GM23338 (cell line): ENCODE measurements at regions not wholly inside any gene's neighbourhood (a gene's known extent, or its start where the extent isn't known, plus 50 kb on each side); places are given as distances from the start of the nearest gene placed in this dataset.

Experiments
- ATAC-seq: fragments of 200-7000 bp; cut with Tn5 transposase; 3 replicates; pipeline ENCODE4 v1.9.1; 2020
- DNase-seq: peaks from one replicate; pipeline ENCODE4 v3.0.0-alpha.2; 2015; ENCODE audit warnings: low spot score
- H2AFZ ChIP-seq: fragments of 200-600 bp; sonication (generic); 2 replicates; pipeline ENCODE4 v1.8.0; 2016; ENCODE audit warnings: antibody characterized with exemption, mild to moderate bottlenecking, moderate library complexity
- H3F3A ChIP-seq: fragments of 200-600 bp; sonication (generic); replicated peaks from 2 replicates; pipeline ENCODE4 v1.8.0; 2017; ENCODE audit warnings: antibody characterized with exemption, mixed run types, low read depth
- H3K27ac ChIP-seq: fragments of 200-600 bp; sonication (generic); 2 replicates; pipeline ENCODE4 v1.6.1; 2016; ENCODE audit warnings: low read depth
- H3K27me3 ChIP-seq: fragments of 200-600 bp; sonication (generic); 2 replicates; pipeline ENCODE4 v1.8.0; 2016; ENCODE audit warnings: mild to moderate bottlenecking, mixed run types, moderate library complexity; ENCODE audit not compliant: insufficient read depth
- H3K36me3 ChIP-seq: fragments of 200-600 bp; sonication (generic); 2 replicates; pipeline ENCODE4 v1.8.0; 2016; ENCODE audit warnings: mild to moderate bottlenecking; ENCODE audit not compliant: insufficient read depth
- H3K4me1 ChIP-seq: fragments of 200-600 bp; sonication (generic); 2 replicates; pipeline ENCODE4 v1.8.0; 2016; ENCODE audit warnings: mild to moderate bottlenecking, moderate library complexity; ENCODE audit not compliant: insufficient read depth
- H3K4me2 ChIP-seq: fragments of 200-600 bp; sonication (generic); 2 replicates; pipeline ENCODE4 v1.7.1; 2017; ENCODE audit warnings: mixed run types
- H3K4me3 ChIP-seq: fragments of 200-600 bp; sonication (generic); 2 replicates; pipeline ENCODE4 v1.6.1; 2016; ENCODE audit warnings: mixed run types
- H3K79me2 ChIP-seq: fragments of 200-600 bp; sonication (generic); replicated peaks from 2 replicates; pipeline ENCODE4 v1.8.0; 2017; ENCODE audit warnings: mild to moderate bottlenecking; ENCODE audit not compliant: insufficient read depth
- H3K9me2 ChIP-seq: fragments of 200-600 bp; sonication (generic); 2 replicates; pipeline ENCODE4 v1.8.0; 2017; ENCODE audit not compliant: insufficient read depth
- H4K20me1 ChIP-seq: fragments of 200-600 bp; sonication (generic); replicated peaks from 2 replicates; pipeline ENCODE4 v1.8.0; 2017; ENCODE audit warnings: mild to moderate bottlenecking; ENCODE audit not compliant: insufficient read depth
- H3K27ac Mint-ChIP-seq: 2 replicates; pipeline ENCODE4 v1.8.0; 2020; ENCODE audit warnings: inconsistent platforms, mild to moderate bottlenecking, moderate library complexity, mixed read lengths
- H3K27me3 Mint-ChIP-seq: 3 replicates; pipeline ENCODE4 v1.8.0; 2022; ENCODE audit warnings: low read depth, mild to moderate bottlenecking, moderate library complexity, mixed read lengths, inconsistent platforms; ENCODE audit not compliant: insufficient read depth, poor library complexity
- H3K36me3 Mint-ChIP-seq: 3 replicates; pipeline ENCODE4 v1.8.0; 2021; ENCODE audit warnings: low read depth, mild to moderate bottlenecking, inconsistent platforms, moderate library complexity, mixed read lengths
- H3K4me1 Mint-ChIP-seq: 3 replicates; pipeline ENCODE4 v1.8.0; 2020; ENCODE audit warnings: mild to moderate bottlenecking, inconsistent platforms, mixed read lengths
- H3K4me3 Mint-ChIP-seq: 3 replicates; pipeline ENCODE4 v1.8.0; 2021; ENCODE audit warnings: moderate library complexity, mild to moderate bottlenecking, inconsistent platforms, mixed read lengths
- H3K9me3 Mint-ChIP-seq: 3 replicates; pipeline ENCODE4 v1.8.0; 2020; ENCODE audit warnings: moderate library complexity, mild to moderate bottlenecking, inconsistent platforms, mixed read lengths
- CREB1 ChIP-seq: fragments of 250-450 bp; sonication (Bioruptor Pico); IDR thresholded peaks from 2 replicates; pipeline ENCODE4 v1.5.0; 2020; ENCODE audit warnings: low read depth, mild to moderate bottlenecking, moderate library complexity
- EZH2 ChIP-seq: fragments of 200-600 bp; sonication (generic); IDR thresholded peaks from one replicate; pipeline ENCODE4 v1.8.0; 2017; ENCODE audit warnings: antibody characterized with exemption, mild to moderate bottlenecking, low read depth; ENCODE audit not compliant: unreplicated experiment
- EZH2phosphoT487 ChIP-seq: fragments of 200-600 bp; sonication (generic); IDR thresholded peaks from one replicate; pipeline ENCODE4 v1.8.1; 2018; ENCODE audit warnings: antibody characterized with exemption; ENCODE audit not compliant: unreplicated experiment
- JUNB ChIP-seq: IDR thresholded peaks from one replicate; pipeline ENCODE4 v1.6.1; 2016; ENCODE audit warnings: antibody characterized with exemption; ENCODE audit not compliant: unreplicated experiment
- NANOG ChIP-seq: IDR thresholded peaks from 2 replicates; pipeline ENCODE4 v1.6.1; 2016; ENCODE audit warnings: antibody characterized with exemption, borderline replicate concordance
- POLR2AphosphoS5 ChIP-seq: IDR thresholded peaks from 2 replicates; pipeline ENCODE4 v1.6.1; 2016; ENCODE audit warnings: antibody characterized with exemption, low read depth
- STAT1 ChIP-seq: IDR thresholded peaks from one replicate; pipeline ENCODE4 v1.6.1; 2016; ENCODE audit warnings: antibody characterized with exemption; ENCODE audit not compliant: unreplicated experiment
- ZNF114 ChIP-seq: fragments of 250-450 bp; sonication (Bioruptor Pico); IDR thresholded peaks from 2 replicates; pipeline ENCODE4 v1.5.0; 2020; ENCODE audit warnings: mild to moderate bottlenecking, moderate library complexity
- TF ChIP-seq, protein P1 (sequence below): IDR thresholded peaks from one replicate; pipeline ENCODE4 v1.6.1; 2018; ENCODE audit warnings: antibody characterized with exemption; ENCODE audit not compliant: unreplicated experiment
- TF ChIP-seq, protein P2 (sequence below): IDR thresholded peaks from 2 replicates; pipeline ENCODE4 v1.6.1; 2016; ENCODE audit warnings: antibody characterized with exemption
- TF ChIP-seq, protein P3 (sequence below), 2 experiments: fragments of 200-600 bp in 1 of 2; sonication (generic) in 1 of 2; conservative IDR thresholded peaks; 2 replicates each; pipeline versions ENCODE4 v1.5.1 to v1.6.1; 2016 to 2017; ENCODE audit warnings: antibody characterized with exemption in 2 of 2, low read depth in 2 of 2, mild to moderate bottlenecking in 2 of 2, moderate library complexity in 1 of 2

DNA sequence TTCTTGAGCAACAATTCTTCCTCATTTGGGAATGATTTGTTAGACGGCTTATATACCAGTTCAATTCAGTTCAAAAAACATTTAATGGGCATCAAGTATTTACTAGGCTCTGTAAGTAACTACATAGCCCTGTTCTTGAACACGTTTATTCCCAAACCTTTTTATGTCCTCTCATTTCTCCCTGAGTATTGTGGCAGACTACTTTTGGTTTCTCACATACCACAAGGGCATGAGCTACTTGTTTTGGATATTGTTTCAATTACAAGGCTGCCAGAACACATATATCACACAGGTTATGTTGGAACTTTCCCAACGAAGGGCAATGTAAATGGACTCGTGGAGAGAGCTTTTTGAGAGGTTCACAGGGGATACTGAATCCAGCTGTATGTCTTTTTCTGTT, 363.8 kb upstream of the NAALADL2 start:
- H3K36me3 ChIP-seq = no peaks in the 10 kb centered on the region
- H3K9me3 Mint-ChIP-seq = peaks cover under 1% of the 10 kb centered on the region; the same call in 1 of the 3 replicates
- ATAC-seq = no peak

DNA sequence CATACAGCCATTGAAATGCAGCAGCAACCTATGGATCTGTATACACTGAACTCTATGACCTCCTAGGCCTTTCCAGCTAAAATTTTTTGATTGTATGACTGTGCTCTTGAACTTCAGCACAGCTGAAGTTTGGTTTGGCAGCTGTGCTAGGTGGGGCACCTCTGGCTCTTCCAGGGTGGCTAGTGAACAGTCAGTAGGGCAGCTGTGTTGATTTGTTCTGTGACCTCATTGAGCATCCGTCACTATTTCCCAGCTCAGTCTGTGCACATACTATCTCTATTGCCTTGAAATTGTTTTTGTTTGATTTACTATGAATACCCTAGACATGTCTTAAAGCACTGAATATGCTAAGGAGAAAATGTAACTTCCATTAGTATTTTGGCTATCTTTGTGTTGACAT, 363.2 kb upstream of the NAALADL2 start:
- DNase-seq = no peak
- Histone ChIP-seq H3K36me3 (no peaks in the 10 kb centered on the region), H3K27me3 (no peaks in the 10 kb centered on the region), H3K79me2 (no peaks in the 10 kb centered on the region), H3K27ac (no peak overlapping the region), H4K20me1 (no peaks in the 10 kb centered on the region), H3K9me2 (no peaks in the 10 kb centered on the region), H2AFZ (no peak overlapping the region), H3K4me2 (no peak overlapping the region), H3F3A (no peaks in the 10 kb centered on the region), H3K4me1 (no peaks in the 10 kb centered on the region), H3K4me3 (no peak overlapping the region)
- H3K27me3 Mint-ChIP-seq = no peaks in the 10 kb centered on the region
- no peaks in the 10 kb centered on the region for H3K36me3 Mint-ChIP-seq
- H3K4me1 Mint-ChIP-seq = peaks cover 22% of the 10 kb centered on the region
- no peaks in the 10 kb centered on the region for H3K9me3 Mint-ChIP-seq
- ATAC-seq = no peak
- H3K4me3 Mint-ChIP-seq = no peak overlapping the region
- H3K27ac Mint-ChIP-seq = no peak overlapping the region
- TF ChIP-seq, protein P1, sequence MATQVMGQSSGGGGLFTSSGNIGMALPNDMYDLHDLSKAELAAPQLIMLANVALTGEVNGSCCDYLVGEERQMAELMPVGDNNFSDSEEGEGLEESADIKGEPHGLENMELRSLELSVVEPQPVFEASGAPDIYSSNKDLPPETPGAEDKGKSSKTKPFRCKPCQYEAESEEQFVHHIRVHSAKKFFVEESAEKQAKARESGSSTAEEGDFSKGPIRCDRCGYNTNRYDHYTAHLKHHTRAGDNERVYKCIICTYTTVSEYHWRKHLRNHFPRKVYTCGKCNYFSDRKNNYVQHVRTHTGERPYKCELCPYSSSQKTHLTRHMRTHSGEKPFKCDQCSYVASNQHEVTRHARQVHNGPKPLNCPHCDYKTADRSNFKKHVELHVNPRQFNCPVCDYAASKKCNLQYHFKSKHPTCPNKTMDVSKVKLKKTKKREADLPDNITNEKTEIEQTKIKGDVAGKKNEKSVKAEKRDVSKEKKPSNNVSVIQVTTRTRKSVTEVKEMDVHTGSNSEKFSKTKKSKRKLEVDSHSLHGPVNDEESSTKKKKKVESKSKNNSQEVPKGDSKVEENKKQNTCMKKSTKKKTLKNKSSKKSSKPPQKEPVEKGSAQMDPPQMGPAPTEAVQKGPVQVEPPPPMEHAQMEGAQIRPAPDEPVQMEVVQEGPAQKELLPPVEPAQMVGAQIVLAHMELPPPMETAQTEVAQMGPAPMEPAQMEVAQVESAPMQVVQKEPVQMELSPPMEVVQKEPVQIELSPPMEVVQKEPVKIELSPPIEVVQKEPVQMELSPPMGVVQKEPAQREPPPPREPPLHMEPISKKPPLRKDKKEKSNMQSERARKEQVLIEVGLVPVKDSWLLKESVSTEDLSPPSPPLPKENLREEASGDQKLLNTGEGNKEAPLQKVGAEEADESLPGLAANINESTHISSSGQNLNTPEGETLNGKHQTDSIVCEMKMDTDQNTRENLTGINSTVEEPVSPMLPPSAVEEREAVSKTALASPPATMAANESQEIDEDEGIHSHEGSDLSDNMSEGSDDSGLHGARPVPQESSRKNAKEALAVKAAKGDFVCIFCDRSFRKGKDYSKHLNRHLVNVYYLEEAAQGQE = no peak
- no peak for TF ChIP-seq EZH2phosphoT487
- no peak for TF ChIP-seq ZNF114 (CRISPR knock-in tag)
- TF ChIP-seq POLR2AphosphoS5 = no peak
- TF ChIP-seq, protein P2, sequence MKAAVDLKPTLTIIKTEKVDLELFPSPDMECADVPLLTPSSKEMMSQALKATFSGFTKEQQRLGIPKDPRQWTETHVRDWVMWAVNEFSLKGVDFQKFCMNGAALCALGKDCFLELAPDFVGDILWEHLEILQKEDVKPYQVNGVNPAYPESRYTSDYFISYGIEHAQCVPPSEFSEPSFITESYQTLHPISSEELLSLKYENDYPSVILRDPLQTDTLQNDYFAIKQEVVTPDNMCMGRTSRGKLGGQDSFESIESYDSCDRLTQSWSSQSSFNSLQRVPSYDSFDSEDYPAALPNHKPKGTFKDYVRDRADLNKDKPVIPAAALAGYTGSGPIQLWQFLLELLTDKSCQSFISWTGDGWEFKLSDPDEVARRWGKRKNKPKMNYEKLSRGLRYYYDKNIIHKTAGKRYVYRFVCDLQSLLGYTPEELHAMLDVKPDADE = no peak
- TF ChIP-seq STAT1 = no peak

More for the DNA sequence above, 363.8 kb upstream of the NAALADL2 start:
- H3K4me3 Mint-ChIP-seq = no peak overlapping the region
- no peaks in the 10 kb centered on the region for H3K9me2 ChIP-seq
- H3K27me3 Mint-ChIP-seq = no peaks in the 10 kb centered on the region
- no peak overlapping the region for H2AFZ ChIP-seq
- H3K4me1 Mint-ChIP-seq = peaks cover 18% of the 10 kb centered on the region
- H3F3A ChIP-seq = no peaks in the 10 kb centered on the region
- H3K36me3 Mint-ChIP-seq = 0 out of 3 replicates have a peak, but pooled peaks cover 1% of the 10 kb centered on the region
- TF ChIP-seq JUNB (no peak), NANOG (no peak), CREB1 (CRISPR knock-in tag) (no peak), EZH2 (no peak), ZNF114 (CRISPR knock-in tag) (no peak), STAT1 (no peak)
- TF ChIP-seq, protein P1 = no peak
- TF ChIP-seq, protein P3, sequence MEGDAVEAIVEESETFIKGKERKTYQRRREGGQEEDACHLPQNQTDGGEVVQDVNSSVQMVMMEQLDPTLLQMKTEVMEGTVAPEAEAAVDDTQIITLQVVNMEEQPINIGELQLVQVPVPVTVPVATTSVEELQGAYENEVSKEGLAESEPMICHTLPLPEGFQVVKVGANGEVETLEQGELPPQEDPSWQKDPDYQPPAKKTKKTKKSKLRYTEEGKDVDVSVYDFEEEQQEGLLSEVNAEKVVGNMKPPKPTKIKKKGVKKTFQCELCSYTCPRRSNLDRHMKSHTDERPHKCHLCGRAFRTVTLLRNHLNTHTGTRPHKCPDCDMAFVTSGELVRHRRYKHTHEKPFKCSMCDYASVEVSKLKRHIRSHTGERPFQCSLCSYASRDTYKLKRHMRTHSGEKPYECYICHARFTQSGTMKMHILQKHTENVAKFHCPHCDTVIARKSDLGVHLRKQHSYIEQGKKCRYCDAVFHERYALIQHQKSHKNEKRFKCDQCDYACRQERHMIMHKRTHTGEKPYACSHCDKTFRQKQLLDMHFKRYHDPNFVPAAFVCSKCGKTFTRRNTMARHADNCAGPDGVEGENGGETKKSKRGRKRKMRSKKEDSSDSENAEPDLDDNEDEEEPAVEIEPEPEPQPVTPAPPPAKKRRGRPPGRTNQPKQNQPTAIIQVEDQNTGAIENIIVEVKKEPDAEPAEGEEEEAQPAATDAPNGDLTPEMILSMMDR (conservative IDR thresholded peaks at IDR 0.05; ENCODE audit: low read depth in 2 of 2) = no peak
- H3K4me3 ChIP-seq = no peak overlapping the region
- H3K4me1 ChIP-seq = no peaks in the 10 kb centered on the region
- H3K79me2 ChIP-seq = no peaks in the 10 kb centered on the region
- H3K27me3 ChIP-seq = no peaks in the 10 kb centered on the region
- H4K20me1 ChIP-seq = no peaks in the 10 kb centered on the region
- H3K27ac ChIP-seq = no peak overlapping the region
- no peak for DNase-seq
- H3K4me2 ChIP-seq = no peak overlapping the region
- H3K27ac Mint-ChIP-seq = no peak overlapping the region
